ENCODE measurements at regions not wholly inside any gene's neighbourhood (a gene's known extent, or its start where the extent isn't known, plus 50 kb on each side); places are given as distances from the start of the nearest gene placed in this dataset.

- no peak for DNase-seq (ENCODE audit: low spot score)
- H3K36me3 ChIP-seq (ENCODE audit: low read depth) = no peaks in the 10 kb centered on the region
- TF ChIP-seq CTCF (IDR thresholded peaks at IDR 0.05; ENCODE audit: poor library complexity, severe bottlenecking) = no peak
Observed at GRCh38 chr12:125283521-125283920, 218.3 kb downstream of the AACS start.

GRCh38 chr12:125284087-125284486 lies 218.9 kb downstream of the AACS start:
- ATAC-seq (ENCODE audit: low read depth) (no peak), DNase-seq (ENCODE audit: low spot score) (no peak)
- Histone ChIP-seq H3K9me3 (ENCODE audit: severe bottlenecking) (no peaks in the 10 kb centered on the region), H3K4me3 (ENCODE audit: severe bottlenecking) (no peak overlapping the region), H3K4me1 (ENCODE audit: insufficient read depth, poor library complexity, severe bottlenecking) (no peaks in the 10 kb centered on the region), H3K36me3 (ENCODE audit: low read depth) (no peaks in the 10 kb centered on the region), H3K27ac (ENCODE audit: poor library complexity, severe bottlenecking) (no peak overlapping the region), H3K27me3 (ENCODE audit: insufficient read depth, poor library complexity, severe bottlenecking) (peaks cover under 1% of the 10 kb centered on the region)
- no peak for TF ChIP-seq CTCF (IDR thresholded peaks at IDR 0.05; ENCODE audit: poor library complexity, severe bottlenecking)

More at GRCh38 chr12:125283521-125283920, 218.3 kb downstream of the AACS start:
- no peak overlapping the region for H3K27ac ChIP-seq (ENCODE audit: poor library complexity, severe bottlenecking)
- no peaks in the 10 kb centered on the region for H3K9me3 ChIP-seq (ENCODE audit: severe bottlenecking)
- ATAC-seq (ENCODE audit: low read depth) = no peak
- no peak overlapping the region for H3K4me3 ChIP-seq (ENCODE audit: severe bottlenecking)
- H3K27me3 ChIP-seq (ENCODE audit: insufficient read depth, poor library complexity, severe bottlenecking) = no peaks in the 10 kb centered on the region
- no peaks in the 10 kb centered on the region for H3K4me1 ChIP-seq (ENCODE audit: insufficient read depth, poor library complexity, severe bottlenecking)

GRCh38 chr12:125284945-125285685 lies 219.9 kb downstream of the AACS start:
- TF ChIP-seq CTCF (IDR thresholded peaks at IDR 0.05; ENCODE audit: poor library complexity, severe bottlenecking) = no peak
- Histone ChIP-seq H3K4me3 (ENCODE audit: severe bottlenecking) (no peak overlapping the region), H3K4me1 (ENCODE audit: insufficient read depth, poor library complexity, severe bottlenecking) (no peaks in the 10 kb centered on the region), H3K9me3 (ENCODE audit: severe bottlenecking) (no peaks in the 10 kb centered on the region), H3K36me3 (ENCODE audit: low read depth) (no peaks in the 10 kb centered on the region), H3K27ac (ENCODE audit: poor library complexity, severe bottlenecking) (no peak overlapping the region), H3K27me3 (ENCODE audit: insufficient read depth, poor library complexity, severe bottlenecking) (peaks cover 5% of the 10 kb centered on the region)
- ATAC-seq (ENCODE audit: low read depth) (no peak; the same call in 2 of the 3 replicates), DNase-seq (ENCODE audit: low spot score) (no peak)

DNA sequence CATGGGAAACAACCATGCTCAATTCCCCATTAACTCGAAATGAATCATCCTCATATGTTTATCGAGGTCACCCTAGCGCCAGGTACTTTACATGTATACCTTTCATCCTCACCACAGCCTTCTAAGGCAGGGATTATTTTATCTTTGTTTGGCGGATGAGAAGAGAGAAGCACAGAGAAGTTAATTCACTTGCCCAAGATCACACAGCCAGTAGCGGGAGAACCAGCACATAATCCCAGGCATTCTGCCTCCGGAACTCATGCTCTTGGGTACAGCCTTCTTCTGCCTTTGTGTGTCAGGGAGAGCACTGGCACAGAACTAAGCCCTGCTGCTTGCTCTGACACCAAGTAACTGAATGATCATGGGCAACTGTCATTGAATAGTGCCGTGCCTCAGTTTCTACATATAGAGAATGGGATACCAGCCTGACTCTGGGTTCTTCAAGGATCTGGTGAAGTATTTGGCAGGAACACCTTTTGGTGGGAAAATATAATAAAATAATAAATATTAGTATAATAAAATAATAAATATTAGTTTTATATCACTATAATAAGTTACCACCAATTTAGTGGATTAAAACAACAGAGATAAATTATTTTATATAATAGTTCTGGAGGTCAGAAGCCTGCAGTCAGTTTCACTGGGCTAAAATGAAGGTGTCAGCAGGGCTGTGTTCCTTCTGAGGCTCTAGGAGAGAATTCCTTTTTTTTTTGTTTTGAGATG lies 220.9 kb downstream of the AACS start:
- Histone ChIP-seq H3K36me3 (ENCODE audit: low read depth) (no peaks in the 10 kb centered on the region), H3K9me3 (ENCODE audit: severe bottlenecking) (no peaks in the 10 kb centered on the region), H3K27me3 (ENCODE audit: insufficient read depth, poor library complexity, severe bottlenecking) (peaks cover 10% of the 10 kb centered on the region), H3K27ac (ENCODE audit: poor library complexity, severe bottlenecking) (no peak overlapping the region), H3K4me3 (ENCODE audit: severe bottlenecking) (no peak overlapping the region), H3K4me1 (ENCODE audit: insufficient read depth, poor library complexity, severe bottlenecking) (no peaks in the 10 kb centered on the region)
- TF ChIP-seq CTCF (IDR thresholded peaks at IDR 0.05; ENCODE audit: poor library complexity, severe bottlenecking) = no peak
- ATAC-seq (ENCODE audit: low read depth) (no peak), DNase-seq (ENCODE audit: low spot score) (no peak)
